ENCODE measurements at regions not wholly inside any gene's neighbourhood (a gene's known extent, or its start where the extent isn't known, plus 50 kb on each side); places are given as distances from the start of the nearest gene placed in this dataset.
"Not testable (repeated sequence)": the region's sequence is repeated elsewhere in the genome, so short reads cannot be mapped to it uniquely, and the experiment has no call there.

DNA sequence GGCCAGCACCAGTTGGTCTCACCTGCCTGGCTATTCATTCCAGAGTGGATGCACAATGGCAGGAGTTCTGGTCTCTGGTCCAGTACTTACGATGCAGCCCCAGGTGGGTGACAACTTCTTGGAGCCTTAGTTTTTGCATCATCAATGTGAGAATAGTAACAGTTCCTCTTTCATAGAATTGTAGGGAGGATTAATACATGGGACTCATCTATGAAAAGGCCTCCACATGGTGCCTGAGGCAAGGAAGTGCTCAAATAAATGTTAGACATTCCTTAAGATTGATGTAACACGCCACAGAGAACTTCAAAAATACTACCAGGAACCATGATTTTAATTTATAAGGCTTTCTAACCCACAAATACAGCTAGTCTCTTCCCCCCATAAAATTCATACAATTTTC is 120.1 kb upstream of the CHST15 start:
- no peak for DNase-seq (ENCODE audit: low read depth in 2 of 2)

DNA sequence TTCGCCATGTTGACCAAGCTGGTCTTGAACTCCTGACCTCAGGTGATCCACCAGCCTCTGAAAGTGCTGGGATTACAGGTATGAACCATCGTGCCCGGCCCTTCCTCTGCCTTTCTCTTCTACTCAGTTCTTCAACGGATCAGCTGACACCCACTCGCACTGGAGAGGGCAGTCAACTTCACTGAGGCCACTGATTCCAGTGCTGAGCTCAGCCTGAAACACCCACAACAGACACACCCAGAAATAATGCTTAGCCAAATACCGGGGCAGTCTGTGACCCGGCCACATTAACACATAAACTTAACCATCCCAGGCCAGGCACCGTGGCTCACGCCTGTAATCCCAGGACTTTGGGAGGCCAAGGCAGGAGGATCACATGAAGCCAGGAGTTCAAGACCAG is 119.3 kb upstream of the CHST15 start:
- DNase-seq (ENCODE audit: low read depth in 2 of 2), result no peak

DNA sequence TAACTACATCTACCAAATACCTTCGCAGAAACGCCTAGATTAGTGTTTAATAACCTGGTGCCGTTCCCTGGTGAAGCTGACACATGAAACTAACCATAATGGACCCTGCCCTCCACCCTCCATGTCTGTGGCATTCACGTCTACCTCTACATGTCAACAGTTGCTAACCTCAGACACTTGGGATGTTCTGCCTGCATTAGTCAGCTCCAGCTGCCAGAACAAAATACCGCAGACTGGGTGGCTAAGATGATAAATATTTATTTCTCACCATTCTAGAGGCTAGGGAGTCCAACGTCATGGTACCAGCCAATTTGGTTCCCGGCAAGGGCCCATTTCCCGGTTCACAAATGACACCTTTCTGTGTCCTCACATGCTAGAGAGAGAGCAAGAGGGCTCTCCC is 118.5 kb upstream of the CHST15 start:
- no peak for DNase-seq (ENCODE audit: low read depth in 2 of 2)

DNA sequence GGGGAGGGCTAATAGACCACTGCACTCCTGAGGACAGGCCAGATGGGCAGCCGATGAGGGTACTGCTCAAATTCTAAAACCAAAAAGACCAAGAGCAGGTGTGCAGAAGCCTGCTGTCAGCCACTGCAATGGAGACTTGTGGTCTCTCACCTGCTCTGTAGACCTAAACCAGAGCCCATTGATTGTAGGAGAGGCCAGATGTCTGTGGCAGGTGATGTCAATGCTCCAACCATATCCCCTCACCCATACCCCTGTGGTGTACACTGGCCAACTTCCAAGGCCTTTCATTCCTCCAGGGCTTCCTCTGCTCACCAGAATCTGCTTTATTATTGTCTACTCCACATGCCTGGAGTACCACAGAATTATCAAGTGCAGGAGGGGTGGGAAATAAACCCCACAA is 116.9 kb upstream of the CHST15 start:
- no peak for DNase-seq (ENCODE audit: low read depth in 2 of 2)

DNA sequence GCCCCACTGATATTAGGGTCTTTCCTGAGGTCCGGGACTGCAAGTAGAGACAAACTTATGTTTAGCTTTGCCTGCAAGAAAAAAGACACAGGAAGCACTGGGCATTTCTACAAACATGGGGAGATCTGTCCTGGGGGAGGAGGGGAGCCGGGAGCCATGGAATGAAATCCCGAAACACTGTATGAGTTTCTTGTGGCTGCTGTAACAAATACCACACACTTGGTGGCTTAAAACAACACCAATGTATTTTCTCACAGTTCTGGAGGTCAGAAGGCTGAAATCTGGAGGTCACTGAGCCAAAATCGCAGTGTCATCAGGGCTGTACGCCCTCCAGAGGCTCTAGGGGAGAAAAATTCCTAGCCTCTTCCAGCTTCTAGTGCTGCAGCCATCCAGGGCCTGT is 114.0 kb upstream of the CHST15 start:
- DNase-seq (ENCODE audit: low read depth in 2 of 2), result no peak

DNA sequence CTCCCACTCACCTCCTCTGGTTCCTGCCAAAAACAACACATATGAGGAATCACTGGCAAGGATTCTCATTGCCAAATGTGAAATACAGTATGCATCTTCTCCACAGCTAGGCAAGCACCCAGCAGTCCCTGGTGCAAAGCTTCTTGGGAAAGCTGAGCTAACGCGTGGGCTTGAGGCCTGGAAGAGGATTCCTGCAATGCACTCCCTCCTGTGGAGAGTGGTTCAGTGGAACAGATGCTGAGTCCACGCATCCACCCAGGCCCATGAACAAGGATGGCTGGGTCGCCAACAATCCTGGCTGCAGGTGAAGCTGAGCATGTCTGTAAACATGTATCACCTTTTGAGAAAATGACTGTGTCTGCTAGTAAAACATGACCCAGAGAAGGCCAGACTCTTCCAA is 113.2 kb upstream of the CHST15 start:
- DNase-seq (ENCODE audit: low read depth in 2 of 2), result no peak

DNA sequence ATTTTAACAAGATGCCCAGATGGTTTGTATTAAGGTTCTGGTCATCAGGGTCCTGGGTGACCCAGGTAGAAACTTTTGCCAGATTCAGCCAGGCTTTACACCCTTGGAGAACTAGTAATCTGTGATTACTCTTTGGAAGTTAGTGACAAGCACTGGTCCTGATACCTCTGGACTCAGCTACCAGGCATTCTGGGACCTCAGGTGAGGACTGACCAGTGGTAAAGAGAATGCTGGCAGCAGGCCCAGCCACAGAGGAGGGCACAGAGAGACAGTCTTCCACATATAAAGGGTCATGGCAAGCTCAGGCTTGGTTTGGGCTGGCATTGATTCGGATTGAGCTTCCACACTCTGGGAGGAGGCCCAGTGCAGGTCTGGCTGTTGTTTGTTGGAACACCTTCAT is 112.0 kb upstream of the CHST15 start:
- DNase-seq (ENCODE audit: low read depth in 2 of 2), result no peak

DNA sequence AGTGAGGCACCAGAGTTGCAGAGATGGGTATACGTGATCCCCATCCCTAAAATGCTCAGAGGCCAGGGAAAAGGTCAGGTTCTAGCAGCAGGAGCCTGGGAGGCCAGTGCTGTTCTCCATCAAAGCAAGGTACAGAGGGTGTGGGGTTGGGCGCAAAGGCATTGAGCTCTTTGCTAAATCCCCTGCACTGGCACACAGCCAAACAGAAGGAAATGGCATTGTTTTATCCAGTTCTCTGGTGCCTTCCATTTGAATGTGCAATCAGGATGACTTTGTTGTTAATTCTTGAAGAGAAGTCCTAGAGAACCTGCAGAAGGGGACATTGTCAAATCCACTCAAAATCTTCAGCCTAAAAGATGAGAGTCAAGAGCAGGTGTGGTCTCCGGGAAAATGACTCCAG is 111.3 kb upstream of the CHST15 start:
- no peak for DNase-seq (ENCODE audit: low read depth in 2 of 2)

DNA sequence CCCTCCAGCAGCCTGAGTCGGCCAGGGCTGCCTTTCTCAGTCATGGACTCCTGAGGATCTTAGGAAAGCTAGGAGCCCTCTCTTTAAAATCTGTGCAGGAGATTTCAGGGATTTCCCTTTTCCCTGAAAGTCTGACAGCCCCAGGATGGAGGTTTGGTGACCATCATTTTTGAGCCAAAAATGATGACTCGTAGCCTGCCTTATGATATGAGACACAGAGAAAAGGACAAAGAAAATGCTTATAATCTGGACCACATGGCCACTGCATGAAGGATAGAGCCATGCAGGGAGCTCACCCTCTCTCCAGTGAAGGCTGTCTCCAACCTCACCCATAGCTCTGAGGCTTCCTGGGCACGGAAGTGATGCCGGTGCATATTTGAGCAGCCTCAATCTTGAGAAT is 106.6 kb upstream of the CHST15 start:
- DNase-seq (ENCODE audit: low read depth in 2 of 2), result no peak

DNA sequence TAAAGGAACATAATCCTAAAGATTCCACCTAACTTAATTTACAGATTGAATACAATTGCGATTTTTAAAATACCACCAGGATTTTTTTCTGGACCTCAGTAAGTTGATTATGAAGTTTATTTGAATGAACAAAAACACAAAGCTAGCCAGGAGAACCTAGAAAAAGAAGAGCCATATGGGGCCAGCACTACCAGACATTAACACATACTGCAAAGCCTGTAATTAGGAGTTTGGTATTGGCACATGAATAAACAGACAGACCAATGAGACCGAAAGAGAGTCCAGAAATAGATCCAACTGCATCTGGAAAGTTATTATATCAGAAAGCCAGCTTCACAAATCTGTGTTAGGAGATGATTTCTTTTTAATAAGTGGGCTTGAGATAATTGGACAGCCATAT is 105.5 kb upstream of the CHST15 start:
- no peak for DNase-seq (ENCODE audit: low read depth in 2 of 2)

DNA sequence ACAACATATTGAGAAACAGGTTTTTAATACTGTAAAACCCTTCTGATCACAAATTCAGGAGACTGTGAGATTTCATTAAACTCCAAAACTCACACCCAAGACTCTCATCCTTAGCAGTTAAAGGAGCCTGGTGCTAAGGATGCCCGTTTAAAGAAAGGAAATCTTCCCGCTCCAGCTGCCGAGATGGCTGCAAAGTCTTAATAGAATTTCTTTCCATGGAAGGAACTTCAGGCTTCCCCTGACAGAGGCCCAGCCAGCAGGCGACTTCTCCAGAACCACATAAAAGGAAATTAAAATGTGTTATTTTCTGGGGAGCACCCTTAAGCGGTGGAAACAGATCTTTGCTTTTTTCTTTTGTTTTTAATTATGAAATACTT is 104.7 kb upstream of the CHST15 start:
- DNase-seq (ENCODE audit: low read depth in 2 of 2), result no peak

DNA sequence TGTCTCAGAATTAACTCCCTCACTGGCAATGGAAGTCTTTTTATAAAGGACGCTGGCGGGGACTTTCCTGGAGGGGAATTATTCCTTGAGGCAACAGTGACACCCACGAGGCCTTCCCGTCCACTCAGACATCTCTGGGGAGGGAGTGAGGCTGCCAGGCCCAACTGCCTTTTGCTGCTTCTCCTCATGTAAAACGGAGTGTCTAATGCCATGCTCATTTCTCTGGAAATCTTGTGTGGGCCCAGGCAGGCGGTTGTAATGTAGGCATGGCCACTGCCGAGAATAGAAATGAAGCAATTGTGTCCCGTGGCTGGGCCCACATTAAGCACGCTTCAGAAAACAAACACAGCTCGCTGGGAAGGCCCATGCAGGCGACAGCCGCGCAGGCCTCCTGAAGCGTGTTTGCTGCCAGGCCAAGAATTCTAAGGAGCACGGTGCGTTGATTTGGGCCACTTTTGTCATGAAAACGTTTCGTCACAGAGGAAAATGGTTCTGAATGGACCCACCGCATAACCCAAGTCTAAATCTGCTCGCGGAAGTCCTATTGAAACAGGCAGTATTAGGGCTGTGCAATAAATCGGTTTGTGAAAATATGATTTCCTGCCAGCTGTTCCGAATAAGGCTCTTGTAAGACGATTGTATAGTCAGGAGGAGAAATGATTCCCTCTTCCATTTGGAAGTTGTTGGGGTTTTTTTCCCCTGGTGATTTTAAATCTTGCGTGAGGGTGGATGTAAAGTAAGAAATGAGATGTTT is 104.2 kb upstream of the CHST15 start:
- DNase-seq (ENCODE audit: low read depth in 2 of 2), result no peak

DNA sequence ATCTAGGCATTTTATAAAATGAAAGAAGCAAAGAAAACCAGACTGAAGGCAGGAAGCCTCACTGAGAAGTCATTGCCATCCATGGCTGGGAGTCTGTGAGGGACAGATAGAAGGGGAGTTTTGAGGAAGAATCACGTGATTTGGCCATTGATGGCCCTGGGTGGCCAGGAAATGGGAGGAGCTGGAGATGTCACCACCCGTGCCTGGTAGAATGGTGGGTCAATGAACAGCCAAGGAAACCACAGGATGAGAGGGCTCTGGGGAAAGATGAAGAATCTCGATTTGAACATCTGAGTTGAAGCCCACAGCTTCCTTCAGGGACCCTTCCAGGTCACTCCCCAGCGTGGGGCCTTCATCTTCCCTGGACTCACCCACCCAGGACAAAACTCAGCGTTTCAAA is 103.3 kb upstream of the CHST15 start:
- no peak for DNase-seq (ENCODE audit: low read depth in 2 of 2)

DNA sequence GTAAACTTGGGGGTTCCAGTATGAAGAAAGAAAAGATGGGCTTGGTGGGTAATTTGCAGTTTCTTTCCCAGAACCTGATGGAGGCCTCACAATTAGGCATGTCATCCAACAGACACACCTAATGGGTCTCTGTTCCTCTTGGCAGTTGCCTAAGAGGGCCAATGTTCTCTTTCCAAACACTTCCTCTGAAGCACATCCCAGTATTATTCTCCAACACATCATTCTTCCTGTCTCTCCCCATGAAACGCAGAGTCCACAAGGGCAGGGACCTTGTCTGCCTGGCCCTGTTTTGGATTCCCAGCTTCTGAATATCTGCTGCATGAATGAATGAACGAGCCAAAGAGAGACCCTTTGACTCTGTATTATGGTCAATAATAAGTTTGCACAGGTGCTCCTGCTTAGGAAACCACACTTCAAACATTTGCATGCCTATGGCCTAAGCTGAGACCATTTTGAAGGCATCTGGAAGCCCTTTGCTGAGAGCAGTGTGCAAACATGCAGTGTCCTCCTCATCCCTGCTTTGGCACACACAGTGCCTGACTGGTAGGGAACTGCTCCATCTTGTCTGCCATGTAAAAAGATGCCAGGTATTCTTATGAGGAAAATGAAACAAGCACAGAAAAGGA is 100.9 kb upstream of the CHST15 start:
- no peak for DNase-seq (ENCODE audit: low read depth in 2 of 2)

DNA sequence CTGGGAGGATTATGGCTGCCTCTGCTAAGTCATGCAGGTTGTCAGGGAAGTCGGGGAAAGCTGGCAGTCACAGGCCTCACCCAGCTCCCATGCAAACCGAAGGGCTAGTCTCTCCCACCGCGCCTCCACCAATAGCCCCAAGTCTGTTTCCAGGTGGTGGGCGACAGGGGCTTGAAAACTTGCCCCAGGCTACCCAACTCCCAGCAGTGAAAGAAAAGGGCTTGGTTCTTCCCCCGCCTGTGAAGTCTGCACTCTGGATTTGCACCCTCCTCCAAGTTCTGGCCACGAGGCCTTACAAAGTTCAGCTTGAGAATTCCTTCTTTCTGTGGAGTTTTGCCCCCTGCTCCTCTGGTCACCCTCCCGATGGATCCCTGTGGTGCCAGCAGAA is 99.9 kb upstream of the CHST15 start:
- DNase-seq (ENCODE audit: low read depth in 2 of 2), result no peak

DNA sequence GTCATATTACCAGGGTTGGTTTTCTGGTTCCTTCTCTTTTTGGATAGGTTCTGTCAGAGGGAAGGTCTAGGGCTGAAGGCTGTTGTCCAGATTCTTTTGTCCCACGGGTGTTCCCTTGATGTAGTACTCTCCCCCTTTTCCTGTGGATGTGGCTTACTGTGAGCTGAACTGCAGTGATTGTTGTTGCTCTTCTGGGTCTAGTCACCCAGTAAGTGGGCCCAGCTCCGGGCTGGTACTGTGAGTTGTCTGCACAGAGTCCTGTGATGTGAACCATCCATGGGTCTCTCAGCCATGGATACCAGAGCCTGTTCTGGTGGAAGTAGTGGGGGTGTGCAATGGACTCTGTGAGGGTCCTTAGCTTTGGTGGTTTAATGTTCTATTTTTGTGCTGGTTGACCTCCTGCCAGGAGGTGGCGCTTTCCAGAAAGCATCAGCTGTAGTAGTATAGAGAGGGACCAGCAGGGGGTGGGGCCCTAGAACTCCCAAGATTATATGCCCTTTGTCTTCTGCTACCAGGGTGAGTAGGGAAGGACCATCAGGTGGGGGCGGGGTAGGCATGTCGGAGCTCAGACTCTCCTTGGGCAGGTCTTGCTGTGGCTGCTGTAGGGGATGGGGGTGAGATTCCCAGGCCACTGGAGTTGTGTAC is 99.4 kb upstream of the CHST15 start:
- not testable (repeated sequence) for DNase-seq (ENCODE audit: low read depth in 2 of 2)

DNA sequence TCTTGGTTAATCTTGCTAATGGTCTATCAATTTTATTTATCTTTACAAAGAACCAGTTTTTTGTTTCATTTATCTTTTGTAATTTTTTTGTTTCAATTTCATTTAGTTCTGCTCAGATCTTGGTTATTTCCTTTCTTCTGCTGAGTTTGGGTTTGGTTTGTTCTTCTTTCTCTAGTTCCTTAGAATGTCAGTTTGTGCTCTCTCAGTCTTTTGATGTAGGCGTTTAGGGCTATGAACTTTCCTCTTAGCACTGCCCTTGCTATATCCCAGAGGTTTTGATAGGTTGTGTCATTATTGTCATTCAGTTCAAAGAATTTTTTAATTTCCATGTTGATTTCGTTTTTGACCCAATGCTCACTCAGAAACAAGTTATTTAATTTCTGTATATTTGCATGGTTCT is 97.1 kb upstream of the CHST15 start:
- not testable (repeated sequence) for DNase-seq (ENCODE audit: low read depth in 2 of 2)

DNA sequence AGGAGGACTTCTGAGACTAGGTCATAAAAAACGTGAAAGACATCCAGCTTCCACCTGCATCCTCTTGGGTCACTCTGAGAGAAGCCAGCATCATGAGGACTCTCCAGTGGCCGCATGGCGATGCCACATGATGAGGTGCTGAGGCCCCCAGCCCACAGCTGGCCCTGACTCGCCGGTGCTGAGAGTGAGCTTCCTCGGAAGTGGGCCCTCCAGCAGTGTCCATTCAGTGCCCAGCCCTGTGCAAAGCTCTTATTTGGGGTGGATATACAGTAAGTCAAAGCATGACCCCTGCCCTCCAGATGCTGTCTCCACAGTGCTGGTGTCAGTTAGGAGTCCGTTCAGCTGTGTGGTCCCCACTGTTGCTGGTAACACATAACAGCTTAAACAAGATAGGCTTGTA is 93.6 kb upstream of the CHST15 start:
- DNase-seq (ENCODE audit: low read depth in 2 of 2), result no peak

DNA sequence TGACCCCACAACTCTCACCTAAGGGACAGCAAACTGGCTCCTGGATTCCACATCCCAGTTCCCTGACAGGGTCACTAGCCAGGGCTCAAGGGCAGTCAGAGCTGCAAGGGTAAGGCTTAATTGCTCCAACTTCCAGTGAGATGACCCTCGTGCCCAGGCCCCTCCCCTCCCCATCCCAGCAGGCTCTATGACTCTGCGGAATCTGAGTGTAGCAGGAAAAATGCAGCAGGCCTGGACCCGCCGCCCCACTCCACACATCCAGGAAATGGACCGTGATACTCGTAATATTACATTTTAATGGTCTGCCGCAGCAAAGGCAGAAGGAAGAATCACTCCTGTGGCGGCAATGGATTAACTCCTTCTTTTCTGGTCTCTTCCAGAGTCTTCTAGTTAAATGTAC is 91.7 kb upstream of the CHST15 start:
- no peak for DNase-seq (ENCODE audit: low read depth in 2 of 2)

DNA sequence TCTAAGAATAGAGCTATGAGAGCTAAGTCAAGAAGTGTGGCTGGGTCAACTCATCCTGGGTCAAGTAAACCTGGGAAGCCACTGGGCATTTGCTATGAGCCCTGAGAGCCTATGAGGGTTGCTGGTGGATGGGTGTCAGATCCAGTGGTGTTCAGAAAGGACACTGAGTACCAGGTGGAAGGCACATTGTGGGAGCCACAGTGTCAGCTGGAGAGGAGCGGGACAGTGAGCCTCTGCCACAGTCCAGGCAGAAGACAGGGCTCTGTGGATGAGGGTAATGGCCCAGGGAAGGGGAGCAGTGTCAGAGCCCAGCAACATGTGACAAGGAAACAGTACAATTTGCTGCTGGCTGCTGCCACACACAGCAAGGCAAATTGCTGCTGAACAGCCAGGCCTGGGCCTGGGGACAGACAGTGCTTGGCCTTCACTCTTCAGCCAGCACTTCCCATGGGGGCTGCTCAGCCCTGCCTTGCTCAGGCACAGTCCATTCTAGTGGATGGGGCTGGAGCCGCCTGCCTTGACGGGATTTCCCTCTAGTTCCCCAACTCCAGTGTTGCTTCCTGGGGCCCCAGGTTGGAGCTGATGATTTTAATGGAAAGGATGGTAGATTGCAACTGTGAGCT is 90.9 kb upstream of the CHST15 start:
- no peak for DNase-seq (ENCODE audit: low read depth in 2 of 2)

DNA sequence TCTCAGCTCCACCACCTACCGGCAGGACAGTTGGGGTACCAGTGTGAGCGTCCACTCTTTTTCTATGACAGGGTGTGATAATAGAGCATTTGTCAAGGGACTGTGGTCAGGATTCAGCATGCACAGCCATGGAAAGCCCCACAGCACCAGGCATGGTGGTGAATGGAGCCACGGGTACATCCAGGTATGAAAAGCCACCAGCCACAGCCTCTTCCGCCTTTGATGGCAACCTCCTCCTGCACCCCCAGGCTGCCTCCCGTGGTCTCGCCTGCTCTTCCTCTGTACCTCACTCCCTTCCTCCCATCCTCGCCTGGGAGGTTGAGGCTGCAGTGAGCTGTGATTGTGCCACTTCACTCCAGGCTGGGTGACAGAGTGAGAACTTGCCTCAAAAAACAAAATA is 90.2 kb upstream of the CHST15 start:
- no peak for DNase-seq (ENCODE audit: low read depth in 2 of 2)

DNA sequence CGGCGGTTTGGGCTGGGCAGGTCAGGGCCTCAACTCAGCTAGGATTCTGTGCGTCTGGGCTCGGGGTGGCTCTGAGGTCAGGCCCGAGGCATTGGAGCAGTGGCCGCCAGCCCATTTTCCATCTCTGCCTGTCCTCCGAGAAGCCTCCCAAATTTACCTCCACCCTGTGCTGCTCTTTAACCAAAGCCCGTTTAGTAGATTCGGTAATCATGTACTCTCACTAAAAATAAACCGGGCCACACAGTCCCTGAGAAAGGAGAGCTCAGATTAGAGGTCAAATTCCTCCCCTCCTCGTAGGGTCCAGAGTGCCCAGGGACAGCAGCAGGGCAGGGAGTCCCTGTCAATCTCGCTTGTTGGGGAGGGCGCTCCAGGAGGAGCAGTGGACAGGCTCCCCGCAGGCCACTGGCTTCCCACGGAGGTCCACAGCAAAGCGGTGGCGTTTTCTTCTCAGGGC is 88.7 kb upstream of the CHST15 start:
- DNase-seq (ENCODE audit: low read depth in 2 of 2), result no peak

DNA sequence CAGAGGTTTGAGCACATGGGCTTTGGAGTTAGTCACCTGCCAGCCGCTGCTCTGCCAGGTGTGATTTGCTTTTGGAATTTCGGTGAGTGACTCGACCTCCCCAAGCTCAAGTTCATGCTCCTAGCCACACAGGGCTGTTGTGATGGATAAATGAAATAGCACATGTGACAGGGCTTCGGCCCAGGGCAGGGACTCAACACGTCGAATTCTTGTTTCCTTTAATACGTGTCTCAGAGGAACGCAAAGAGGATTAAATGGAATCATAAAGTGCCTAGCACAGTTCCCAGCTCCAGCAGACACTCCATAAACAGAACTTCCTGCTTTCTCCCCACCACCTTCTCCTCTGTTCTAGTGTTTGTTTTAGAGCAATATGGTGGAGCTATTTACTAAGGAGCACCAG is 88.3 kb upstream of the CHST15 start:
- no peak for DNase-seq (ENCODE audit: low read depth in 2 of 2)

All from fibroblast of skin of left quadriceps (primary cell).